KMS-11 (cell line): ENCODE measurements at regions not wholly inside any gene's neighbourhood (a gene's known extent, or its start where the extent isn't known, plus 50 kb on each side); places are given as distances from the start of the nearest gene placed in this dataset.

Source experiments
- H2AFZ ChIP-seq: fragments of 200-600 bp; sonication (generic); 2 replicates; pipeline ENCODE4 v1.6.1; 2016; ENCODE audit warnings: antibody characterized with exemption, mixed run types, low read depth
- H3K27ac ChIP-seq: fragments of 200-600 bp; sonication (generic); 2 replicates; pipeline ENCODE4 v1.6.1; 2016; ENCODE audit warnings: mild to moderate bottlenecking, mixed run types
- H3K27me3 ChIP-seq: fragments of 200-600 bp; sonication (generic); 2 replicates; pipeline ENCODE4 v1.6.1; 2017; ENCODE audit warnings: mild to moderate bottlenecking, low read depth, mixed run types, moderate library complexity; ENCODE audit not compliant: insufficient read depth
- H3K36me3 ChIP-seq: fragments of 200-600 bp; sonication (generic); 2 replicates; pipeline ENCODE4 v1.6.1; 2017; ENCODE audit warnings: mild to moderate bottlenecking, mixed run types; ENCODE audit not compliant: insufficient read depth
- H3K4me1 ChIP-seq: fragments of 200-600 bp; sonication (generic); 2 replicates; pipeline ENCODE4 v1.6.1; 2016; ENCODE audit warnings: mild to moderate bottlenecking, low read depth, mixed run types; ENCODE audit not compliant: poor library complexity, severe bottlenecking
- H3K4me2 ChIP-seq: fragments of 200-600 bp; sonication (generic); 2 replicates; pipeline ENCODE4 v1.7.0; 2016; ENCODE audit warnings: mild to moderate bottlenecking, mixed run types
- H3K4me3 ChIP-seq: fragments of 200-600 bp; sonication (generic); IDR thresholded peaks from 2 replicates; pipeline ENCODE4 v1.6.1; 2017; ENCODE audit warnings: low read depth, low read length, mixed read lengths; ENCODE audit not compliant: insufficient read depth
- H3K79me2 ChIP-seq: fragments of 200-600 bp; sonication (generic); 2 replicates; pipeline ENCODE4 v1.6.1; 2016; ENCODE audit warnings: low read depth, mixed run types; ENCODE audit not compliant: insufficient read depth
- H3K9ac ChIP-seq: fragments of 200-600 bp; sonication (generic); 2 replicates; pipeline ENCODE4 v1.6.1; 2016; ENCODE audit warnings: mild to moderate bottlenecking, mixed run types
- H4K20me1 ChIP-seq: fragments of 200-600 bp; sonication (generic); 2 replicates; pipeline ENCODE4 v1.6.1; 2016; ENCODE audit warnings: mild to moderate bottlenecking, mixed run types; ENCODE audit not compliant: insufficient read depth
- TF ChIP-seq, protein P1 (sequence below): fragments of 200-600 bp; sonication (generic); conservative IDR thresholded peaks from 2 replicates; pipeline ENCODE4 v1.6.1; 2017; ENCODE audit warnings: low read depth, mild to moderate bottlenecking, antibody characterized with exemption, low read length, moderate library complexity, mixed read lengths

GRCh38 chr6:16974704-16975359, 127.0 kb upstream of the STMND1 start:
- Histone ChIP-seq H4K20me1 (no peaks in the 10 kb centered on the region), H3K36me3 (no peaks in the 10 kb centered on the region), H3K4me2 (no peak overlapping the region), H2AFZ (no peak overlapping the region), H3K79me2 (no peaks in the 10 kb centered on the region), H3K27me3 (no peaks in the 10 kb centered on the region), H3K4me3 (no peak overlapping the region), H3K9ac (no peak overlapping the region), H3K4me1 (no peaks in the 10 kb centered on the region), H3K27ac (no peak overlapping the region)
- TF ChIP-seq, protein P1, sequence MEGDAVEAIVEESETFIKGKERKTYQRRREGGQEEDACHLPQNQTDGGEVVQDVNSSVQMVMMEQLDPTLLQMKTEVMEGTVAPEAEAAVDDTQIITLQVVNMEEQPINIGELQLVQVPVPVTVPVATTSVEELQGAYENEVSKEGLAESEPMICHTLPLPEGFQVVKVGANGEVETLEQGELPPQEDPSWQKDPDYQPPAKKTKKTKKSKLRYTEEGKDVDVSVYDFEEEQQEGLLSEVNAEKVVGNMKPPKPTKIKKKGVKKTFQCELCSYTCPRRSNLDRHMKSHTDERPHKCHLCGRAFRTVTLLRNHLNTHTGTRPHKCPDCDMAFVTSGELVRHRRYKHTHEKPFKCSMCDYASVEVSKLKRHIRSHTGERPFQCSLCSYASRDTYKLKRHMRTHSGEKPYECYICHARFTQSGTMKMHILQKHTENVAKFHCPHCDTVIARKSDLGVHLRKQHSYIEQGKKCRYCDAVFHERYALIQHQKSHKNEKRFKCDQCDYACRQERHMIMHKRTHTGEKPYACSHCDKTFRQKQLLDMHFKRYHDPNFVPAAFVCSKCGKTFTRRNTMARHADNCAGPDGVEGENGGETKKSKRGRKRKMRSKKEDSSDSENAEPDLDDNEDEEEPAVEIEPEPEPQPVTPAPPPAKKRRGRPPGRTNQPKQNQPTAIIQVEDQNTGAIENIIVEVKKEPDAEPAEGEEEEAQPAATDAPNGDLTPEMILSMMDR: no peak

DNA sequence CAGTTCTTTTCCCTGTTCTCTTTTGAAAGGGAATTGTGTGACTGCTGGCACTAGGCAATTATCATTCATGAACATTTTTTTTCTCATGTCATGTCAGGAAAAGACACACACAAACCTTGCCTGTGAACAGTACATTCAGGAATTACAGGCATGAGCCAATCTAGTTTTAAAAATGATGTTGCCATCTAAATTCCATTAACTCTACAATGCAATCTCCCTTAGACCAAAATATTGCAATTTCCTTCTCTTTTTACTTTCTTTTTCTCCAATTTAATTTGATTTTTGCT, 127.5 kb upstream of the STMND1 start:
- Histone ChIP-seq H3K4me2 (no peak overlapping the region), H3K79me2 (no peaks in the 10 kb centered on the region), H2AFZ (no peak overlapping the region), H4K20me1 (no peaks in the 10 kb centered on the region), H3K4me3 (no peak overlapping the region), H3K36me3 (no peaks in the 10 kb centered on the region), H3K27ac (no peak overlapping the region), H3K27me3 (no peaks in the 10 kb centered on the region), H3K9ac (no peak overlapping the region), H3K4me1 (no peaks in the 10 kb centered on the region)
- TF ChIP-seq, protein P1: no peak

DNA sequence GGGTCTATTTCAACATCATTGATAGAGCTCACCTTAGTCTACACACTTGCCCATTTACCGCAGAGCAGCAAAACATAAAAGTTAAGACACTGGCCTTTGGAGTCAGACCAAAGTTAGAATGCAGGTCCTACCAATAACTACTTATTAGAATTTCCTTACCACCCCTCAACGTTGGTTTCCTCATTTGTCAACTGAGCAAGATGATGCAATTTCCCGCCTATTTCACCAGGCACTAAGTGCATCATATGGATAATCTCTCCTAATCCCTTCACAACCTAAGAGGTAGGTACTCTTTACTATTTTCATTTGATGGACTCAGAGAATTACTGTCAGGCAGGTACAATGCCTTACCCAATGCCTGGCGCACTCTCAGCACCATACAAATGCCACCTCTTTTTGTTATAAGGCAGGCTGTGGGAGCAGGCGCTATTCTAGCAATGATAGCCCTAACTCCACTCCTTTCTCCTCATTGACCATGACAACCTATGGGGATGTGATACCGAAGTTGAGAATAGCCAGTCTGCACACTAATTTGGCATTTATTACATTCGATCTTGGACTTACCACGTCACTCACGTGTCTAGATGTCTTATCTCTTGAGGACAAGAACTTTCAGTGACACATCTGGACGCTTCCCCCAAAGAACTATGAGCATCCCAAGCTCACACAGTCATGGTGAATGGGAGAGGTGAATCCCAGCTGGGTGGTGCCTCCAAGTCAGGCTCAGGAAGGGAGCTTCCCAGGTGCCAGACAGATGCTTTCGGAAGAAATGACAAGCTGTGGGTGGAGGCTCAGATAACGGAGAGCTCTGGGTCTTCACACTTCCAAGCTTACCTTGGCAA, 128.1 kb upstream of the STMND1 start:
- Histone ChIP-seq H3K9ac (no peak overlapping the region), H2AFZ (no peak overlapping the region), H3K4me3 (no peak overlapping the region), H3K36me3 (no peaks in the 10 kb centered on the region), H4K20me1 (no peaks in the 10 kb centered on the region), H3K4me1 (no peaks in the 10 kb centered on the region), H3K79me2 (no peaks in the 10 kb centered on the region), H3K27ac (no peak overlapping the region), H3K4me2 (no peak overlapping the region), H3K27me3 (no peaks in the 10 kb centered on the region)
- TF ChIP-seq, protein P1: no peak

- Histone ChIP-seq H3K36me3 (no peaks in the 10 kb centered on the region), H3K4me1 (no peaks in the 10 kb centered on the region), H4K20me1 (no peaks in the 10 kb centered on the region), H3K4me2 (no peak overlapping the region), H3K79me2 (no peaks in the 10 kb centered on the region), H3K27me3 (no peaks in the 10 kb centered on the region), H3K4me3 (no peak overlapping the region), H3K9ac (no peak overlapping the region), H3K27ac (no peak overlapping the region), H2AFZ (no peak overlapping the region)
- TF ChIP-seq, protein P1: no peak
These were observed 128.8 kb upstream of the STMND1 start for GRCh38 chr6:16973051-16973450.
